ENCODE measurements at regions not wholly inside any gene's neighbourhood (a gene's known extent, or its start where the extent isn't known, plus 50 kb on each side); places are given as distances from the start of the nearest gene placed in this dataset.

GRCh38 chr13:103161476-103161875, 95.3 kb upstream of the SLC10A2 start:
- TF ChIP-seq POLR2AphosphoS5 (IDR thresholded peaks at IDR 0.05; ENCODE audit: low read depth, low read length) (no peak), POLR2A (IDR thresholded peaks at IDR 0.05; ENCODE audit: low read depth, low read length) (no peak), SPI1 (IDR thresholded peaks at IDR 0.05; ENCODE audit: low read depth, low read length) (no peak), TAF1 (IDR thresholded peaks at IDR 0.05; ENCODE audit: low read depth, low read length) (no peak), PAX5 (IDR thresholded peaks at IDR 0.05; ENCODE audit: insufficient read depth, low read length, severe bottlenecking) (no peak), POU2F2 (IDR thresholded peaks at IDR 0.05; ENCODE audit: low read depth, low read length) (no peak)

All from GM12891 (cell line).